Neuronal stem cell (in vitro differentiated cells): ENCODE measurements at regions not wholly inside any gene's neighbourhood (a gene's known extent, or its start where the extent isn't known, plus 50 kb on each side); places are given as distances from the start of the nearest gene placed in this dataset.

ENCODE experiments used
- DNase-seq: peaks from one replicate; pipeline ENCODE4 v3.0.0-alpha.2; 2013; ENCODE audit warnings: low spot score
- H2AFZ ChIP-seq: one replicate; pipeline ENCODE4 v1.6.1; 2013; ENCODE audit warnings: mild to moderate bottlenecking, low read length, inconsistent platforms
- H2AK5ac ChIP-seq: 2 replicates; pipeline ENCODE4 v1.6.1; 2013; ENCODE audit warnings: low read depth, mild to moderate bottlenecking, inconsistent platforms, low read length, moderate library complexity, mixed read lengths
- H2BK120ac ChIP-seq: 2 replicates; pipeline ENCODE4 v1.6.1; 2013; ENCODE audit warnings: low read depth, mild to moderate bottlenecking, inconsistent platforms, low read length, moderate library complexity, mixed read lengths
- H2BK12ac ChIP-seq: one replicate; pipeline ENCODE4 v1.6.1; 2013; ENCODE audit warnings: low read length, inconsistent platforms
- H2BK15ac ChIP-seq: 2 replicates; pipeline ENCODE4 v1.6.1; 2013; ENCODE audit warnings: mild to moderate bottlenecking, low read length, inconsistent platforms, mixed read lengths
- H2BK5ac ChIP-seq: one replicate; pipeline ENCODE4 v1.6.1; 2013; ENCODE audit warnings: inconsistent platforms, mild to moderate bottlenecking, low read length, moderate library complexity
- H3K14ac ChIP-seq: one replicate; pipeline ENCODE4 v1.6.1; 2013; ENCODE audit warnings: low read length, inconsistent platforms
- H3K18ac ChIP-seq: 2 replicates; pipeline ENCODE4 v1.6.1; 2013; ENCODE audit warnings: low read length, inconsistent platforms
- H3K23ac ChIP-seq: 2 replicates; pipeline ENCODE4 v1.6.1; 2013; ENCODE audit warnings: low read depth, mild to moderate bottlenecking, mixed read lengths, low read length, inconsistent platforms; ENCODE audit not compliant: poor library complexity
- H3K27ac ChIP-seq: replicated peaks from 3 replicates; pipeline ENCODE4 v1.5.1; 2013; ENCODE audit warnings: low read length, inconsistent platforms
- H3K27me3 ChIP-seq, 3 experiments: 2 replicates each; pipeline ENCODE4 v1.6.1; 2013; ENCODE audit warnings: low read length in 3 of 3, mild to moderate bottlenecking in 2 of 3, inconsistent platforms in 1 of 3, low read depth in 1 of 3, mixed read lengths in 1 of 3, moderate library complexity in 1 of 3; ENCODE audit not compliant: control insufficient read depth in 3 of 3, insufficient read depth in 3 of 3
- H3K36me3 ChIP-seq, 2 donors: replicated peaks in 1 of 2; 2 replicates each; pipeline ENCODE4 v1.6.1; 2013; ENCODE audit warnings: low read length in 2 of 2; ENCODE audit not compliant: control insufficient read depth in 2 of 2, insufficient read depth in 2 of 2
- H3K4ac ChIP-seq: 2 replicates; pipeline ENCODE4 v1.6.1; 2013; ENCODE audit warnings: inconsistent platforms, mild to moderate bottlenecking, low read length, moderate library complexity
- H3K4me1 ChIP-seq, 2 donors: 1 replicate in 1 of 2; 2 replicates in 1 of 2; pipeline ENCODE4 v1.6.1; 2013; ENCODE audit warnings: low read length in 2 of 2, low read depth in 1 of 2; ENCODE audit not compliant: control insufficient read depth in 2 of 2, insufficient read depth in 1 of 2
- H3K4me2 ChIP-seq: one replicate; pipeline ENCODE4 v1.6.1; 2013; ENCODE audit warnings: mild to moderate bottlenecking, low read length, inconsistent platforms; ENCODE audit not compliant: insufficient read depth, poor library complexity, severe bottlenecking
- H3K4me3 ChIP-seq, 2 donors: 2 replicates each; pipeline ENCODE4 v1.5.1; 2013; ENCODE audit warnings: low read length in 2 of 2, mild to moderate bottlenecking in 2 of 2, inconsistent platforms in 1 of 2, moderate library complexity in 1 of 2
- H3K79me1 ChIP-seq: one replicate; pipeline ENCODE4 v1.6.1; 2013; ENCODE audit warnings: low read depth, mild to moderate bottlenecking, inconsistent platforms, low read length, moderate library complexity
- H3K9ac ChIP-seq: one replicate; pipeline ENCODE4 v1.6.1; 2013; ENCODE audit warnings: mild to moderate bottlenecking, low read depth, low read length, inconsistent platforms; ENCODE audit not compliant: poor library complexity
- H3K9me3 ChIP-seq, 2 donors: replicated peaks in 1 of 2; 2 replicates each; pipeline versions ENCODE3 to v1.6.1; 2013; ENCODE audit warnings: low read length in 2 of 2, mild to moderate bottlenecking in 2 of 2, inconsistent platforms in 1 of 2, low read depth in 1 of 2, mixed read lengths in 1 of 2, moderate library complexity in 1 of 2; ENCODE audit not compliant: control insufficient read depth in 2 of 2, insufficient read depth in 1 of 2
- H4K8ac ChIP-seq: one replicate; pipeline ENCODE4 v1.6.1; 2013; ENCODE audit warnings: low read depth, mild to moderate bottlenecking, inconsistent platforms, low read length, moderate library complexity
- H4K91ac ChIP-seq: one replicate; pipeline ENCODE4 v1.6.1; 2013; ENCODE audit warnings: low read length, low read depth, mild to moderate bottlenecking, inconsistent platforms; ENCODE audit not compliant: poor library complexity
- WGBS, 2 donors: extraction: QIAGEN DNeasy Blood & Tissue Kit; methylation state at CpG; one replicate each; pipeline ENCODE4 v1.1.7; 2013; ENCODE audit warnings: missing lambda C conversion rate in 2 of 2, mixed read lengths in 1 of 2; ENCODE audit not compliant: insufficient read length in 2 of 2, insufficient replicate concordance in 1 of 2; ENCODE audit errors: extremely low coverage in 2 of 2; 5-methylcytosine and 5-hydroxymethylcytosine counted together

- no peak for DNase-seq
- no peaks in the 10 kb centered on the region for H3K9me3 ChIP-seq
- no peaks in the 10 kb centered on the region for H3K27me3 ChIP-seq
- H2BK5ac ChIP-seq, result no peak overlapping the region
- no peak overlapping the region for H3K9ac ChIP-seq
- H3K4ac ChIP-seq, result no peak overlapping the region
- no peak overlapping the region for H3K4me3 ChIP-seq
- no peak overlapping the region for H2BK120ac ChIP-seq
- H2AK5ac ChIP-seq, result no peak overlapping the region
- WGBS, 2 donors, result no CpG with 5 or more reads among the region's 4 CpGs
- H3K4me1 ChIP-seq, result peaks cover 0 to 4% of the 10 kb centered on the region in 2 donors
- no peak overlapping the region for H2AFZ ChIP-seq
- H3K4me2 ChIP-seq, result no peak overlapping the region
- no peak overlapping the region for H4K8ac ChIP-seq
- no peak overlapping the region for H3K14ac ChIP-seq
- no peak overlapping the region for H3K18ac ChIP-seq
- no peak overlapping the region for H3K23ac ChIP-seq
- no peaks in the 10 kb centered on the region for H3K36me3 ChIP-seq
- no peaks in the 10 kb centered on the region for H3K79me1 ChIP-seq
- no peak overlapping the region for H3K27ac ChIP-seq
- no peak overlapping the region for H4K91ac ChIP-seq
- H2BK12ac ChIP-seq, result no peak overlapping the region
- no peak overlapping the region for H2BK15ac ChIP-seq
Observed at GRCh38 chr21:28642891-28643290, 349.8 kb downstream of the LTN1 start.

DNA sequence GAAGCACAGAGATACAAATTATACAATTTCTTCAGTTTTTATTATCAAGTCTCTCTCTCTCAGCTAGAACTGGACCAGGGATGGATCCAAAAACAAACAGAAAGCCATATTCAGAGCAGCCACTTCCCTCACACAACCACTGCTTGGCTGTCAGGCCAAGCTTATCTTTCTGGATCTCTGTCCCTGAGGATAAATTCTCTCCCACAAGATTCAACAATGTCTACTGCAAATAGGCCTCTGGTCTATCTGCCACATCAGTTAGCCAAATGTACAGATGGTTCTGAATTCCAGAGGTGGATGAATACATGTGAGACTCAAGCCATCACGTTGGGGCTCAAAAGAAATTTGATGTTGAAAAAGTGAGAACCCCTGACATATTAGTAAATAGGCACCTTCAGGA is 350.9 kb downstream of the LTN1 start:
- Histone ChIP-seq H2AFZ (no peak overlapping the region), H3K14ac (no peak overlapping the region), H2BK120ac (no peak overlapping the region), H3K4me2 (no peak overlapping the region), H3K27me3 (no peaks in the 10 kb centered on the region), H4K8ac (no peak overlapping the region), H3K18ac (no peak overlapping the region), H4K91ac (no peak overlapping the region), H3K23ac (no peak overlapping the region), H3K36me3 (no peaks in the 10 kb centered on the region), H3K27ac (no peak overlapping the region), H3K4ac (no peak overlapping the region), H2AK5ac (no peak overlapping the region), H2BK12ac (no peak overlapping the region), H2BK15ac (no peak overlapping the region), H3K79me1 (no peaks in the 10 kb centered on the region), H3K9me3 (no peaks in the 10 kb centered on the region), H3K4me3 (no peak overlapping the region), H3K9ac (no peak overlapping the region), H3K4me1 (peaks cover 0 to 4% of the 10 kb centered on the region in 2 donors), H2BK5ac (no peak overlapping the region)
- DNase-seq, result no peak
- WGBS, 2 donors, result no CpG with 5 or more reads among the region's 1 CpG

GRCh38 chr21:28640326-28640725 is 352.4 kb downstream of the LTN1 start:
- Histone ChIP-seq H3K14ac (no peak overlapping the region), H2AFZ (no peak overlapping the region), H3K23ac (no peak overlapping the region), H3K4me3 (no peak overlapping the region), H3K4me1 (peaks cover 0 to 4% of the 10 kb centered on the region in 2 donors), H2BK12ac (no peak overlapping the region), H3K36me3 (no peaks in the 10 kb centered on the region), H4K91ac (no peak overlapping the region), H3K27me3 (no peaks in the 10 kb centered on the region), H2AK5ac (no peak overlapping the region), H3K4ac (no peak overlapping the region), H3K9me3 (no peaks in the 10 kb centered on the region), H3K79me1 (no peaks in the 10 kb centered on the region), H3K18ac (no peak overlapping the region), H2BK5ac (no peak overlapping the region), H3K4me2 (no peak overlapping the region), H4K8ac (no peak overlapping the region), H2BK15ac (no peak overlapping the region), H3K27ac (peak overlapping the region; percentile 71), H2BK120ac (no peak overlapping the region), H3K9ac (no peak overlapping the region)
- no CpG with 5 or more reads among the region's 5 CpGs for WGBS, 2 donors
- no peak for DNase-seq

- no peak overlapping the region for H3K23ac ChIP-seq
- H3K4me2 ChIP-seq, result no peak overlapping the region
- DNase-seq, result no peak
- no peak overlapping the region for H2AK5ac ChIP-seq
- H3K18ac ChIP-seq, result no peak overlapping the region
- H2AFZ ChIP-seq, result no peak overlapping the region
- H4K8ac ChIP-seq, result no peak overlapping the region
- H3K14ac ChIP-seq, result no peak overlapping the region
- no peak overlapping the region for H2BK120ac ChIP-seq
- H2BK12ac ChIP-seq, result no peak overlapping the region
- WGBS, 2 donors, result no CpG with 5 or more reads among the region's 1 CpG
- H3K27me3 ChIP-seq, result no peaks in the 10 kb centered on the region
- no peaks in the 10 kb centered on the region for H3K9me3 ChIP-seq
- no peaks in the 10 kb centered on the region for H3K79me1 ChIP-seq
- H3K4me3 ChIP-seq, result no peak overlapping the region
- no peak overlapping the region for H3K9ac ChIP-seq
- no peak overlapping the region for H4K91ac ChIP-seq
- H2BK15ac ChIP-seq, result no peak overlapping the region
- no peak overlapping the region for H2BK5ac ChIP-seq
- H3K27ac ChIP-seq, result peak overlapping the region; percentile 71
- no peak overlapping the region for H3K4ac ChIP-seq
- peaks cover 0 to 4% of the 10 kb centered on the region in 2 donors for H3K4me1 ChIP-seq
- H3K36me3 ChIP-seq, result no peaks in the 10 kb centered on the region
Observed at GRCh38 chr21:28639737-28640136, 352.9 kb downstream of the LTN1 start.
